OCI-LY3 (cell line): ENCODE measurements at regions not wholly inside any gene's neighbourhood (a gene's known extent, or its start where the extent isn't known, plus 50 kb on each side); places are given as distances from the start of the nearest gene placed in this dataset.

Source experiments
- H2AFZ ChIP-seq: fragments of 200-600, 300-600 bp; shearing (Covaris generic); 2 replicates; pipeline ENCODE4 v1.6.0; 2014; ENCODE audit warnings: antibody characterized with exemption, low read depth, low read length
- H3K27ac ChIP-seq: fragments of 200-600, 300-600 bp; sonication (generic); 2 replicates; pipeline ENCODE4 v1.5.1; 2014; ENCODE audit warnings: mild to moderate bottlenecking, low read length, moderate library complexity, mixed read lengths
- H3K27me3 ChIP-seq: fragments of 200-600, 300-600 bp; sonication (generic); 2 replicates; pipeline ENCODE4 v1.6.1; 2014; ENCODE audit warnings: low read depth, low read length, mixed read lengths
- H3K36me3 ChIP-seq: fragments of 200-600, 300-600 bp; sonication (generic); replicated peaks from 2 replicates; pipeline ENCODE3; 2014; ENCODE audit warnings: low read depth, low read length, mixed read lengths
- H3K4me1 ChIP-seq: fragments of 300-600, 200-600 bp; sonication (generic); 2 replicates; pipeline ENCODE4 v1.6.1; 2014; ENCODE audit warnings: low read length, mixed read lengths
- H3K4me2 ChIP-seq: fragments of 200-600, 300-600 bp; sonication (generic); 2 replicates; pipeline ENCODE4 v1.6.1; 2014; ENCODE audit warnings: low read length, mixed read lengths
- H3K4me3 ChIP-seq: fragments of 300-600, 200-600 bp; sonication (generic); 2 replicates; pipeline ENCODE4 v1.5.1; 2014; ENCODE audit warnings: antibody characterized with exemption, mild to moderate bottlenecking, low read length, moderate library complexity
- H3K79me2 ChIP-seq: fragments of 300-600, 200-600 bp; shearing (Covaris generic); 2 replicates; pipeline ENCODE4 v1.6.1; 2014; ENCODE audit warnings: mild to moderate bottlenecking, low read length, mixed read lengths
- H3K9ac ChIP-seq: fragments of 300-600, 200-600 bp; shearing (Covaris generic); 2 replicates; pipeline ENCODE4 v1.6.0; 2014; ENCODE audit warnings: mild to moderate bottlenecking, low read length, moderate library complexity
- H3K9me3 ChIP-seq: fragments of 200-600, 300-600 bp; shearing (Covaris generic); 2 replicates; pipeline ENCODE4 v1.6.1; 2014; ENCODE audit warnings: low read length, mixed read lengths; ENCODE audit not compliant: insufficient read depth
- H4K20me1 ChIP-seq: fragments of 200-600, 300-600 bp; sonication (generic); 2 replicates; pipeline ENCODE4 v1.6.1; 2016; ENCODE audit warnings: low read length, mixed read lengths; ENCODE audit not compliant: insufficient read depth
- CTCF ChIP-seq: fragments of 200-600, 300-600 bp; sonication (generic); IDR thresholded peaks from 2 replicates; pipeline ENCODE4 v1.5.1; 2014; ENCODE audit warnings: antibody characterized with exemption, low read length, low read depth
- EZH2phosphoT487 ChIP-seq: fragments of 200-600 bp; shearing (Covaris generic); IDR thresholded peaks from 2 replicates; pipeline ENCODE4 v1.6.1; 2018; ENCODE audit warnings: antibody characterized with exemption, mixed run types, low read depth

- Histone ChIP-seq H3K4me1 (no peaks in the 10 kb centered on the region), H2AFZ (no peak overlapping the region), H3K27me3 (no peaks in the 10 kb centered on the region), H3K4me2 (no peak overlapping the region), H3K36me3 (no peaks in the 10 kb centered on the region), H4K20me1 (no peaks in the 10 kb centered on the region), H3K27ac (no peak overlapping the region), H3K9me3 (no peaks in the 10 kb centered on the region), H3K4me3 (no peak overlapping the region), H3K79me2 (no peaks in the 10 kb centered on the region), H3K9ac (no peak overlapping the region)
- TF ChIP-seq EZH2phosphoT487, result no peak
- TF ChIP-seq CTCF, result no peak
These were observed 51.5 kb upstream of the GDF10 start for GRCh38 chr10:47248386-47249090.

- TF ChIP-seq CTCF (no peak), EZH2phosphoT487 (no peak)
- Histone ChIP-seq H3K4me3 (no peak overlapping the region), H3K27ac (no peak overlapping the region), H3K4me2 (no peak overlapping the region), H2AFZ (no peak overlapping the region), H4K20me1 (no peaks in the 10 kb centered on the region), H3K36me3 (no peaks in the 10 kb centered on the region), H3K9me3 (no peaks in the 10 kb centered on the region), H3K79me2 (no peaks in the 10 kb centered on the region), H3K4me1 (no peaks in the 10 kb centered on the region), H3K9ac (no peak overlapping the region), H3K27me3 (no peaks in the 10 kb centered on the region)
These were observed 50.1 kb upstream of the GDF10 start for GRCh38 chr10:47249881-47250280.
